HepG2 (cell line): ENCODE measurements at regions not wholly inside any gene's neighbourhood (a gene's known extent, or its start where the extent isn't known, plus 50 kb on each side); places are given as distances from the start of the nearest gene placed in this dataset.
"Not testable (repeated sequence)": the region's sequence is repeated elsewhere in the genome, so short reads cannot be mapped to it uniquely, and the experiment has no call there.

ENCODE experiments used
- ATAC-seq: fragments of 200-7000 bp; cut with Tn5 transposase; 3 replicates; pipeline ENCODE4 v1.9.1; 2020; ENCODE audit warnings: mild to moderate bottlenecking, moderate library complexity
- BruUV-seq: library from RNA; stranded (reverse); fragments of 400-500 nt; replicated peaks from 2 replicates; lab custom pipeline; 2021; lab: Mats Ljungman, UMichigan
- CTCF ChIA-PET: fragments of 300-600 bp; formaldehyde crosslinking; extraction: SDS; loops from one replicate; lab custom pipeline; 2021; ENCODE audit warnings: low total read pairs, inconsistent platforms, low intra/inter-chr PET ratio; lab: Yijun Ruan, JAX
- POLR2A ChIA-PET: fragments of 350-600 bp; sonication (Branson Sonifier 250); formaldehyde crosslinking; loops from one replicate; lab custom pipeline; 2020; ENCODE audit warnings: antibody characterized with exemption, inconsistent platforms; lab: Yijun Ruan, JAX
- DNase-seq: peaks from one replicate; pipeline ENCODE4 v3.0.0-alpha.2; 2015; ENCODE audit warnings: low spot score
- FAIRE-seq: peaks from 3 replicates; lab custom pipeline; 2011; peaks lifted over from hg19 to GRCh38; lab: Jason Lieb, UNC
- H2AFZ ChIP-seq: one replicate; pipeline ENCODE4 v1.6.1; 2011; ENCODE audit warnings: low read length, inconsistent platforms
- H3K27ac ChIP-seq: fragments of 300-600 bp; 3 replicates; pipeline ENCODE4 v1.8.0; 2011; ENCODE audit warnings: mixed run types, mild to moderate bottlenecking, mixed read lengths, low read length, inconsistent platforms; ENCODE audit not compliant: insufficient read depth; ENCODE audit errors: extremely low read length
- H3K27me3 ChIP-seq, 2 experiments: fragments of 200-600 bp in 1 of 2; 2 replicates in 1 of 2; 3 replicates in 1 of 2; pipeline versions ENCODE4 v1.6.0 to v1.8.0; 2011; ENCODE audit warnings: low read length in 2 of 2, mild to moderate bottlenecking in 2 of 2, moderate library complexity in 2 of 2, inconsistent platforms in 1 of 2; ENCODE audit not compliant: insufficient read depth in 2 of 2, control insufficient read depth in 1 of 2
- H3K36me3 ChIP-seq, 2 experiments: fragments of 200-600 bp in 1 of 2; replicated peaks in 1 of 2; 2 replicates in 1 of 2; 3 replicates in 1 of 2; pipeline versions ENCODE4 v1.5.1 to v1.8.0; 2011; ENCODE audit warnings: low read length in 2 of 2, inconsistent platforms in 1 of 2; ENCODE audit not compliant: insufficient read depth in 2 of 2, control insufficient read depth in 1 of 2
- H3K4me1 ChIP-seq: 2 replicates; pipeline ENCODE4 v1.5.1; 2012; ENCODE audit warnings: low read length, inconsistent platforms; ENCODE audit not compliant: insufficient read depth
- H3K4me2 ChIP-seq: 2 replicates; pipeline ENCODE4 v1.6.0; 2011; ENCODE audit warnings: low read depth, low read length, inconsistent platforms
- H3K4me3 ChIP-seq, 3 experiments: fragments of 200-600 bp in 1 of 3; sonication (generic), shearing (Covaris generic) in 1 of 3; replicated peaks in 1 of 3; 2 replicates each; pipeline ENCODE4 v1.5.1; 2011 to 2016; ENCODE audit warnings: low read length in 3 of 3, inconsistent platforms in 2 of 3, low read depth in 2 of 3, mild to moderate bottlenecking in 2 of 3, control low read depth in 1 of 3, mixed read lengths in 1 of 3; ENCODE audit not compliant: insufficient read depth in 1 of 3
- H3K79me2 ChIP-seq: one replicate; pipeline ENCODE4 v1.6.1; 2011; ENCODE audit warnings: low read length, inconsistent platforms; ENCODE audit not compliant: insufficient read depth
- H3K9ac ChIP-seq: 2 replicates; pipeline ENCODE4 v1.6.0; 2011; ENCODE audit warnings: mild to moderate bottlenecking, low read depth, low read length, inconsistent platforms; ENCODE audit not compliant: insufficient read depth
- H3K9me3 ChIP-seq: 2 replicates; pipeline ENCODE4 v1.5.1; 2012; ENCODE audit warnings: mild to moderate bottlenecking, low read length
- H4K20me1 ChIP-seq: 2 replicates; pipeline ENCODE4 v1.6.0; 2011; ENCODE audit warnings: inconsistent platforms, mild to moderate bottlenecking, low read length, moderate library complexity; ENCODE audit not compliant: insufficient read depth
- WGBS: methylation state at CpG from one replicate; pipeline ENCODE4 v1.1.6; 2017; ENCODE audit warnings: low lambda C conversion rate; 5-methylcytosine and 5-hydroxymethylcytosine counted together
- in situ Hi-C: cut with HindIII; loops from 2 replicates; pipeline ENCODE4 v1.10.0; 2017; ENCODE audit warnings: low pct_unique_long_range_greater_than_20kb; ENCODE audit not compliant: extremely low pct_ligation_motif_present
- intact Hi-C: fragments of 100-400 bp; cut with micrococcal nuclease; formaldehyde crosslinking; loops from one replicate; pipeline ENCODE4 v1.10.0; 2022; ENCODE audit not compliant: unreplicated experiment

GRCh38 chr3:72028726-72029125 is 243.8 kb upstream of the PROK2 start:
- 15% methylated on average over 8 of the region's 8 CpGs for WGBS
- H3K9ac ChIP-seq, BruUV-seq: not testable (repeated sequence)

GRCh38 chr3:72028307-72028706 is 243.4 kb upstream of the PROK2 start:
- H3K4me3 ChIP-seq, H4K20me1 ChIP-seq, ATAC-seq, BruUV-seq, intact Hi-C loops, H3K36me3 ChIP-seq, H3K4me1 ChIP-seq, H3K9me3 ChIP-seq, H3K27ac ChIP-seq, H2AFZ ChIP-seq, H3K79me2 ChIP-seq, FAIRE-seq, POLR2A ChIA-PET, H3K9ac ChIP-seq, CTCF ChIA-PET, H3K4me2 ChIP-seq, DNase-seq, in situ Hi-C loops, H3K27me3 ChIP-seq: not testable (repeated sequence)
- 69% methylated on average over 8 of the region's 8 CpGs for WGBS

More at GRCh38 chr3:72028726-72029125, 243.8 kb upstream of the PROK2 start:
- intact Hi-C loops, H3K4me2 ChIP-seq, POLR2A ChIA-PET, H3K79me2 ChIP-seq, H3K36me3 ChIP-seq, in situ Hi-C loops, FAIRE-seq, H3K27me3 ChIP-seq, H4K20me1 ChIP-seq, H3K4me3 ChIP-seq, H3K4me1 ChIP-seq, H3K9me3 ChIP-seq, DNase-seq, H3K27ac ChIP-seq, CTCF ChIA-PET, H2AFZ ChIP-seq, ATAC-seq: not testable (repeated sequence)

DNA sequence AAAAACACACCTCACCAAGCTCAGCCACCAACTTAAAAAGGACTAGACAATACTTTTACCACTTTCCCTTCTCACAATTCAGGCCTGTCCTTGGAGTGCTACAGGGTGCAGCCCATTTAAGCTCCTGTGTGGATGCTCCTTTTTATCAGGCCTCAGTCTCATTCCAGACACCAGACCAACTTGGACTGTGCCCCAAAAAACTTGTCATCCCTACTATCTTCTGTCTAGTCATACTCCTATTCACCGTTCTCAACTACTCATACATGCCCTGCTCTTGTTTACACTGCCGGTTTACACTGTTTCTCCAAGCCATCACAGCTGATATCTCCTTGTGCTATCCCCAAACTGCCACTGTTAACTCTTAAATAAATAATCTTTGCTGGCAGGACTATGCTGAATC is 242.8 kb upstream of the PROK2 start:
- WGBS: 3% methylated on average over 2 of the region's 2 CpGs
- H3K27ac ChIP-seq, H3K4me2 ChIP-seq, DNase-seq, H3K9ac ChIP-seq, H3K79me2 ChIP-seq, H3K4me3 ChIP-seq, H3K36me3 ChIP-seq, FAIRE-seq, in situ Hi-C loops, H3K27me3 ChIP-seq, intact Hi-C loops, ATAC-seq, H2AFZ ChIP-seq, H4K20me1 ChIP-seq, H3K9me3 ChIP-seq, H3K4me1 ChIP-seq, CTCF ChIA-PET, BruUV-seq, POLR2A ChIA-PET: not testable (repeated sequence)
